ENCODE measurements at regions not wholly inside any gene's neighbourhood (a gene's known extent, or its start where the extent isn't known, plus 50 kb on each side); places are given as distances from the start of the nearest gene placed in this dataset.

GRCh38 chr1:30375156-30375555 is 348.2 kb downstream of the MATN1 start:
- no peak overlapping the region for H2AFZ ChIP-seq (ENCODE audit: control insufficient read depth, low read length)
- H3K27me3 ChIP-seq (ENCODE audit: control insufficient read depth, extremely low read depth, insufficient read depth, low read length), result peaks cover 9% of the 10 kb centered on the region
- no peak for DNase-seq (ENCODE audit: low read depth, low spot score)
- no peak overlapping the region for H3K27ac ChIP-seq (ENCODE audit: control insufficient read depth, insufficient read depth, low read length)
- no peak overlapping the region for H3K4me2 ChIP-seq (ENCODE audit: control insufficient read depth, extremely low read depth, insufficient read depth, low read depth, low read length)
- no peaks in the 10 kb centered on the region for H3K36me3 ChIP-seq (ENCODE audit: control insufficient read depth in 2 of 2, extremely low read depth in 1 of 2, insufficient read depth in 2 of 2, low read length in 2 of 2)
- H3K4me3 ChIP-seq (ENCODE audit: control insufficient read depth in 2 of 3, extremely low read depth in 1 of 3, insufficient read depth in 2 of 3, low read depth in 1 of 3, low read length in 3 of 3), result no peak overlapping the region
- H4K20me1 ChIP-seq (ENCODE audit: control insufficient read depth, extremely low read depth, insufficient read depth, low read length), result no peaks in the 10 kb centered on the region
- FAIRE-seq, result no peak
- dilution Hi-C loops (cut with MboI; ENCODE audit: extremely low pct_ligation_motif_present, low sequenced_read_pairs), result no loop called here
- TF ChIP-seq CTCF (optimal IDR thresholded peaks at IDR 0.05 in 1 of 3, IDR thresholded peaks at IDR 0.05 in 1 of 3, conservative IDR thresholded peaks at IDR 0.05 in 1 of 3; ENCODE audit: extremely low read depth in 1 of 3, insufficient read depth in 2 of 3, low read length in 3 of 3) (no peak), EZH2 (IDR thresholded peaks at IDR 0.05; ENCODE audit: low read length) (no peak)
- no peaks in the 10 kb centered on the region for H3K79me2 ChIP-seq (ENCODE audit: control insufficient read depth, insufficient read depth, low read length)
- peaks cover 27% of the 10 kb centered on the region for H3K4me1 ChIP-seq (ENCODE audit: control insufficient read depth, extremely low read depth, insufficient read depth, low read length)
- H3K9me3 ChIP-seq (ENCODE audit: control insufficient read depth, low read depth, low read length), result no peaks in the 10 kb centered on the region
- H3K9me1 ChIP-seq (ENCODE audit: control insufficient read depth, extremely low read depth, insufficient read depth, low read length), result no peaks in the 10 kb centered on the region
- H3K9ac ChIP-seq (ENCODE audit: control insufficient read depth, extremely low read depth, insufficient read depth, low read length), result no peak overlapping the region

DNA sequence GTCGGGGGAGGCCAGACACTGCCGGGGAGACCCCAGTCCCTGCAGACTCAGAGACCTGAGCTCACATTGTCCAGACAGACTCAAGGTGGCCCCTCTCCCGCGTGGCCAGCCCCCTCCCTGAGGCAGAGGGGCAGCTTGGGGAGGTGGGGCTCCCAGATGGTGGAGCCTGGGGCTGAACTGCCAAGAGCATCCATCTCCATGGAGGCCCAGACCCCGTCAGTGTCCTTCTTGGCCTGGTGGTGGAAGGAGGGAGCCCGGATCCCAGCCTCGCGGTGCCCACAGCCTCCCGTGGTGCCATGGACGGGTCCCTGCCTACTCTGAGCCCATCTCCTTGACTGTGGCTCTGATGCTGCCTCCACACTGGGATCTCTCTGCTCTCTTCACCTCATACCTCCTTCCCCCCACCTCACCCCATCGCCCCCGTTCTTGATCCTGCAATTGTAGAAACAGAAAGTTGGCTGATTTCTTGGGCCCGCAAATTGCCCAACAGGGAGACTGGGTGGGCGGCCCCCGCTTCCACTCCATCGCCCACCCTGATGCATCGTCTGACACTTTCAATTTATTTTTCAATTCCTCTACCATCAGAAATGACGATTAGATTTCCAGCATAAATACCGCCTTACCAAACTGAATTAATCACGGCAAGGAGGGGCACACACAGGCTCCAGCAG is 348.9 kb downstream of the MATN1 start:
- no peaks in the 10 kb centered on the region for H4K20me1 ChIP-seq (ENCODE audit: control insufficient read depth, extremely low read depth, insufficient read depth, low read length)
- H3K36me3 ChIP-seq (ENCODE audit: control insufficient read depth in 2 of 2, extremely low read depth in 1 of 2, insufficient read depth in 2 of 2, low read length in 2 of 2), result no peaks in the 10 kb centered on the region
- H3K4me1 ChIP-seq (ENCODE audit: control insufficient read depth, extremely low read depth, insufficient read depth, low read length), result peaks cover 21% of the 10 kb centered on the region
- H3K27ac ChIP-seq (ENCODE audit: control insufficient read depth, insufficient read depth, low read length), result no peak overlapping the region
- H3K9ac ChIP-seq (ENCODE audit: control insufficient read depth, extremely low read depth, insufficient read depth, low read length), result no peak overlapping the region
- FAIRE-seq (no peak), DNase-seq (ENCODE audit: low read depth, low spot score) (no peak)
- H3K79me2 ChIP-seq (ENCODE audit: control insufficient read depth, insufficient read depth, low read length), result no peaks in the 10 kb centered on the region
- H3K4me3 ChIP-seq (ENCODE audit: control insufficient read depth in 2 of 3, extremely low read depth in 1 of 3, insufficient read depth in 2 of 3, low read depth in 1 of 3, low read length in 3 of 3), result no peak overlapping the region
- H2AFZ ChIP-seq (ENCODE audit: control insufficient read depth, low read length), result no peak overlapping the region
- H3K9me1 ChIP-seq (ENCODE audit: control insufficient read depth, extremely low read depth, insufficient read depth, low read length), result no peaks in the 10 kb centered on the region
- dilution Hi-C loops (cut with MboI; ENCODE audit: extremely low pct_ligation_motif_present, low sequenced_read_pairs), result no loop called here
- no peaks in the 10 kb centered on the region for H3K9me3 ChIP-seq (ENCODE audit: control insufficient read depth, low read depth, low read length)
- H3K4me2 ChIP-seq (ENCODE audit: control insufficient read depth, extremely low read depth, insufficient read depth, low read depth, low read length), result no peak overlapping the region
- TF ChIP-seq CTCF (optimal IDR thresholded peaks at IDR 0.05 in 1 of 3, IDR thresholded peaks at IDR 0.05 in 1 of 3, conservative IDR thresholded peaks at IDR 0.05 in 1 of 3; ENCODE audit: extremely low read depth in 1 of 3, insufficient read depth in 2 of 3, low read length in 3 of 3), result no peak
- peaks cover 9% of the 10 kb centered on the region for H3K27me3 ChIP-seq (ENCODE audit: control insufficient read depth, extremely low read depth, insufficient read depth, low read length)

Measured in keratinocyte (primary cell).